SK-N-SH (cell line): ENCODE measurements at regions not wholly inside any gene's neighbourhood (a gene's known extent, or its start where the extent isn't known, plus 50 kb on each side); places are given as distances from the start of the nearest gene placed in this dataset.

ENCODE experiments used
- CTCF ChIA-PET: fragments of 300-600, 350-600 bp; formaldehyde crosslinking; extraction: SDS; loops from one replicate; lab custom pipeline; 2021; lab: Yijun Ruan, JAX
- POLR2A ChIA-PET: fragments of 350-600 bp; sonication (Branson Sonifier 250); formaldehyde crosslinking; extraction: SDS; loops from one replicate; lab custom pipeline; 2020; ENCODE audit warnings: antibody characterized with exemption, inconsistent platforms; lab: Yijun Ruan, JAX
- DNase-seq: peaks from one replicate; pipeline ENCODE4 v3.0.0; 2012
- H2AFZ ChIP-seq: fragments of 200-600 bp; sonication (generic); 2 replicates; pipeline ENCODE4 v1.8.1; 2016; ENCODE audit warnings: antibody characterized with exemption, mild to moderate bottlenecking, low read depth
- H3F3A ChIP-seq: fragments of 200-600 bp; sonication (generic); replicated peaks from 2 replicates; pipeline ENCODE3; 2016; ENCODE audit warnings: antibody characterized with exemption, mild to moderate bottlenecking; ENCODE audit not compliant: insufficient read depth
- H3K27ac ChIP-seq, 2 experiments: fragments of 200-500 bp in 1 of 2; fragments of 200-600 bp in 1 of 2; sonication (Bioruptor generic) in 1 of 2; sonication (generic), shearing (Covaris generic) in 1 of 2; 2 replicates each; pipeline versions ENCODE4 v1.5.1 to v1.6.1; 2014 to 2016; ENCODE audit warnings: low read depth in 2 of 2, inconsistent platforms in 1 of 2, low read length in 1 of 2, mild to moderate bottlenecking in 1 of 2, mixed read lengths in 1 of 2
- H3K27me3 ChIP-seq: fragments of 200-600 bp; sonication (generic), shearing (Covaris generic); 2 replicates; pipeline ENCODE4 v1.6.1; 2016; ENCODE audit warnings: mixed run types; ENCODE audit not compliant: insufficient read depth
- H3K36me3 ChIP-seq, 2 experiments: fragments of 200-500 bp in 1 of 2; fragments of 200-600 bp in 1 of 2; sonication (Bioruptor generic) in 1 of 2; sonication (generic) in 1 of 2; replicated peaks in 1 of 2; 2 replicates each; pipeline versions ENCODE3 to v1.5.1; 2014 to 2016; ENCODE audit warnings: low read length in 1 of 2, mild to moderate bottlenecking in 1 of 2; ENCODE audit not compliant: insufficient read depth in 2 of 2, control insufficient read depth in 1 of 2
- H3K4me1 ChIP-seq, 2 experiments: fragments of 200-500 bp in 1 of 2; fragments of 200-600 bp in 1 of 2; sonication (Bioruptor generic) in 1 of 2; sonication (generic), shearing (Covaris generic) in 1 of 2; 2 replicates each; pipeline versions ENCODE4 v1.5.1 to v1.6.1; 2014 to 2016; ENCODE audit warnings: low read depth in 1 of 2, low read length in 1 of 2, mixed run types in 1 of 2; ENCODE audit not compliant: insufficient read depth in 2 of 2, control insufficient read depth in 1 of 2
- H3K4me2 ChIP-seq: fragments of 200-600 bp; sonication (generic), shearing (Covaris generic); 2 replicates; pipeline ENCODE4 v1.6.1; 2017; ENCODE audit warnings: mixed run types
- H3K4me3 ChIP-seq, 2 experiments: fragments of 200-500 bp in 1 of 2; fragments of 200-600 bp in 1 of 2; sonication (Bioruptor generic) in 1 of 2; sonication (generic), shearing (Covaris generic) in 1 of 2; 2 replicates each; pipeline versions ENCODE4 v1.5.1 to v1.8.1; 2014 to 2016; ENCODE audit warnings: low read depth in 2 of 2, inconsistent platforms in 1 of 2, low read length in 1 of 2, mild to moderate bottlenecking in 1 of 2, mixed read lengths in 1 of 2, moderate library complexity in 1 of 2
- H3K79me2 ChIP-seq: fragments of 200-600 bp; sonication (generic); 2 replicates; pipeline ENCODE4 v1.8.1; 2017; ENCODE audit warnings: mild to moderate bottlenecking; ENCODE audit not compliant: insufficient read depth
- H3K9ac ChIP-seq: fragments of 200-600 bp; sonication (generic); 2 replicates; pipeline ENCODE4 v1.6.1; 2017; ENCODE audit warnings: mixed run types
- H3K9me2 ChIP-seq: fragments of 200-600 bp; sonication (generic); 2 replicates; pipeline ENCODE4 v1.6.1; 2017; ENCODE audit warnings: mixed run types
- H3K9me3 ChIP-seq: fragments of 200-600 bp; sonication (generic); 2 replicates; pipeline ENCODE4 v1.6.1; 2017; ENCODE audit warnings: mixed run types, mild to moderate bottlenecking, moderate library complexity
- H4K20me1 ChIP-seq: fragments of 200-600 bp; sonication (generic); 2 replicates; pipeline ENCODE4 v1.6.1; 2017; ENCODE audit warnings: mild to moderate bottlenecking, mixed run types; ENCODE audit not compliant: insufficient read depth
- CTCF ChIP-seq: fragments of 200-600 bp; sonication (generic); IDR thresholded peaks from 2 replicates; pipeline ENCODE4 v1.6.1; 2017; ENCODE audit warnings: antibody characterized with exemption, mild to moderate bottlenecking, moderate library complexity
- ELF1 ChIP-seq: IDR thresholded peaks from 2 replicates; pipeline ENCODE4 v1.4.0; 2012
- EZH2phosphoT487 ChIP-seq: fragments of 200-600 bp; sonication (generic); IDR thresholded peaks from 2 replicates; pipeline ENCODE4 v1.6.1; 2017; ENCODE audit warnings: low read depth, mixed run types, mild to moderate bottlenecking, antibody characterized with exemption, moderate library complexity, borderline replicate concordance
- FOXJ3 ChIP-seq: sonication (generic); formaldehyde crosslinking; IDR thresholded peaks from 2 replicates; pipeline ENCODE4 v1.5.1; 2020; ENCODE audit warnings: mild to moderate bottlenecking, missing genetic modification reagents
- GABPA ChIP-seq: IDR thresholded peaks from 2 replicates; pipeline ENCODE4 v1.4.0; 2012; ENCODE audit warnings: low read depth, mild to moderate bottlenecking
- IRF3 ChIP-seq: fragments of 150-350 bp; IDR thresholded peaks from 2 replicates; pipeline ENCODE4 v1.6.1; 2016; ENCODE audit warnings: mild to moderate bottlenecking, low read depth, low read length
- MEF2A ChIP-seq: IDR thresholded peaks from 2 replicates; pipeline ENCODE4 v1.4.0; 2012; ENCODE audit warnings: low read depth, borderline replicate concordance
- MXI1 ChIP-seq: IDR thresholded peaks from 2 replicates; pipeline ENCODE4 v1.6.1; 2012; ENCODE audit warnings: mild to moderate bottlenecking, low read depth, low read length, improper control_type of control experiment
- NRF1 ChIP-seq: IDR thresholded peaks from 2 replicates; pipeline ENCODE4 v1.6.1; 2012; ENCODE audit warnings: low read depth, mild to moderate bottlenecking, low read length
- RCOR1 ChIP-seq: fragments of 150-350 bp; IDR thresholded peaks from 2 replicates; pipeline ENCODE4 v1.6.1; 2017; ENCODE audit warnings: antibody characterized with exemption, low read length
- REST ChIP-seq: IDR thresholded peaks from 2 replicates; pipeline ENCODE4 v1.6.1; 2012; ENCODE audit warnings: mild to moderate bottlenecking, low read depth, low read length, moderate library complexity
- SIN3A ChIP-seq: IDR thresholded peaks from 2 replicates; pipeline ENCODE4 v1.6.1; 2012; ENCODE audit warnings: low read depth, mild to moderate bottlenecking, low read length, moderate library complexity, borderline replicate concordance
- SMC3 ChIP-seq: IDR thresholded peaks from 2 replicates; pipeline ENCODE4 v1.6.1; 2012; ENCODE audit warnings: low read depth, low read length, improper control_type of control experiment
- USF1 ChIP-seq: IDR thresholded peaks from 2 replicates; pipeline ENCODE4 v1.4.0; 2012; ENCODE audit warnings: low read depth, borderline replicate concordance
- YY1 ChIP-seq: IDR thresholded peaks from 2 replicates; pipeline ENCODE4 v1.4.0; 2012; ENCODE audit warnings: low read depth, mild to moderate bottlenecking
- ZBTB33 ChIP-seq: IDR thresholded peaks from 2 replicates; pipeline ENCODE4 v1.4.0; 2012; ENCODE audit warnings: low read depth, borderline replicate concordance
- WGBS: methylation state at CpG from one replicate; pipeline ENCODE4 v1.1.6; 2017; ENCODE audit warnings: low lambda C conversion rate; 5-methylcytosine and 5-hydroxymethylcytosine counted together

- no peak overlapping the region for H3K27ac ChIP-seq
- WGBS: 49% methylated on average over 8 of the region's 21 CpGs
- POLR2A ChIA-PET: no interaction called here
Observed at GRCh38 chr10:131618587-131619267, 282.1 kb upstream of the PPP2R2D start.

More at GRCh38 chr10:131618587-131619267, 282.1 kb upstream of the PPP2R2D start:
- no peaks in the 10 kb centered on the region for H4K20me1 ChIP-seq
- no peaks in the 10 kb centered on the region for H3K4me1 ChIP-seq
- H3K27me3 ChIP-seq: no peaks in the 10 kb centered on the region
- no peak overlapping the region for H3K4me2 ChIP-seq
- no peaks in the 10 kb centered on the region for H3K79me2 ChIP-seq
- no peaks in the 10 kb centered on the region for H3K9me3 ChIP-seq
- H3K4me3 ChIP-seq: no peak overlapping the region
- H3F3A ChIP-seq: no peaks in the 10 kb centered on the region
- DNase-seq: no peak
- no peak for TF ChIP-seq ELF1
- TF ChIP-seq MXI1: no peak
- no peak for TF ChIP-seq RCOR1
- no peak for TF ChIP-seq EZH2phosphoT487
- TF ChIP-seq YY1: no peak
- TF ChIP-seq GABPA: no peak
- no peak for TF ChIP-seq MEF2A
- no peak for TF ChIP-seq USF1
- no peak for TF ChIP-seq SIN3A
- TF ChIP-seq CTCF: no peak
- no peak for TF ChIP-seq IRF3
- no peak for TF ChIP-seq FOXJ3 (CRISPR knock-in tag)
- no peak for TF ChIP-seq SMC3
- no peak for TF ChIP-seq ZBTB33
- TF ChIP-seq REST: no peak
- TF ChIP-seq NRF1: no peak
- CTCF ChIA-PET: no interaction called here
- H2AFZ ChIP-seq: no peak overlapping the region
- no peaks in the 10 kb centered on the region for H3K9me2 ChIP-seq
- H3K36me3 ChIP-seq: no peaks in the 10 kb centered on the region
- H3K9ac ChIP-seq: no peak overlapping the region
